ENCODE measurements at regions not wholly inside any gene's neighbourhood (a gene's known extent, or its start where the extent isn't known, plus 50 kb on each side); places are given as distances from the start of the nearest gene placed in this dataset.

DNA sequence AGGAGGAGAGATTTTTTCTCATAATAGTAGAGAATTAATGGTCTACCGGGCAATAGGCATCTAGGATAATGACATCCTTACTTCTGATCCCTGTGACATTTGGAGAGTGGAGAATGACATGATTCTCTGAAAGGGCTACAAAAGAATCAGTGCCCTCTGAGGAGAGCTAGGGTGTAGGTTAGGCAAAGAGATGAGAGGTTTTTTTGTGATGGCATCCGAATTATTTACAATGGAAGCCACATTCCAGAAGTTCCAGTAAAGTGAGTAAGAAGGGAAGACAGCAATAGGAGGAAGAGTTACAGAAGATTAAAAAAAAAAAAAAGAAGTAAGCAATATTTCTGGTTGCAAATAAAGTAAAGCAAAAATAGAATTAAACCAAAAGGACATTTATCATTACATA, 478.0 kb downstream of the RMST start:
- no peak for TF ChIP-seq POLR2A (IDR thresholded peaks at IDR 0.05)
- TF ChIP-seq, protein P1, sequence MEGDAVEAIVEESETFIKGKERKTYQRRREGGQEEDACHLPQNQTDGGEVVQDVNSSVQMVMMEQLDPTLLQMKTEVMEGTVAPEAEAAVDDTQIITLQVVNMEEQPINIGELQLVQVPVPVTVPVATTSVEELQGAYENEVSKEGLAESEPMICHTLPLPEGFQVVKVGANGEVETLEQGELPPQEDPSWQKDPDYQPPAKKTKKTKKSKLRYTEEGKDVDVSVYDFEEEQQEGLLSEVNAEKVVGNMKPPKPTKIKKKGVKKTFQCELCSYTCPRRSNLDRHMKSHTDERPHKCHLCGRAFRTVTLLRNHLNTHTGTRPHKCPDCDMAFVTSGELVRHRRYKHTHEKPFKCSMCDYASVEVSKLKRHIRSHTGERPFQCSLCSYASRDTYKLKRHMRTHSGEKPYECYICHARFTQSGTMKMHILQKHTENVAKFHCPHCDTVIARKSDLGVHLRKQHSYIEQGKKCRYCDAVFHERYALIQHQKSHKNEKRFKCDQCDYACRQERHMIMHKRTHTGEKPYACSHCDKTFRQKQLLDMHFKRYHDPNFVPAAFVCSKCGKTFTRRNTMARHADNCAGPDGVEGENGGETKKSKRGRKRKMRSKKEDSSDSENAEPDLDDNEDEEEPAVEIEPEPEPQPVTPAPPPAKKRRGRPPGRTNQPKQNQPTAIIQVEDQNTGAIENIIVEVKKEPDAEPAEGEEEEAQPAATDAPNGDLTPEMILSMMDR (IDR thresholded peaks at IDR 0.05), result no peak

All from adrenal gland (tissue), 5 donors.